PC-9 (cell line): ENCODE measurements at regions not wholly inside any gene's neighbourhood (a gene's known extent, or its start where the extent isn't known, plus 50 kb on each side); places are given as distances from the start of the nearest gene placed in this dataset.
A peak's percentile ranks its signal among the peaks of the same experiment; 100 is the strongest.

Experiments
- BruUV-seq: library from RNA; stranded (reverse); fragments of 400-500 nt; replicated peaks from 2 replicates; lab custom pipeline; 2021; lab: Mats Ljungman, UMichigan
- CTCF ChIA-PET: fragments of 300-600 bp; sonication (Branson Sonifier 250); formaldehyde crosslinking; loops from one replicate; lab custom pipeline; 2022; ENCODE audit warnings: antibody characterized with exemption; lab: Charles Lee
- POLR2A ChIA-PET: fragments of 300-600 bp; sonication (Branson Sonifier 250); formaldehyde crosslinking; loops from one replicate; lab custom pipeline; 2022; ENCODE audit warnings: antibody characterized with exemption; ENCODE audit not compliant: unreplicated experiment; lab: Charles Lee
- DNase-seq, 2 experiments: peaks; one replicate each; pipeline versions ENCODE4 v3.0.0 to v3.0.0-alpha.2; 2015 to 2022; ENCODE audit warnings: mixed read lengths in 1 of 2
- H2AFZ ChIP-seq: fragments of 200-600 bp; sonication (generic); 2 replicates; pipeline ENCODE4 v1.8.1; 2017; ENCODE audit warnings: antibody characterized with exemption
- H3F3A ChIP-seq: fragments of 200-600 bp; sonication (generic); 2 replicates; pipeline ENCODE4 v1.8.1; 2017; ENCODE audit warnings: antibody characterized with exemption, mild to moderate bottlenecking, low read depth; ENCODE audit not compliant: insufficient read depth
- H3K27ac ChIP-seq: fragments of 200-600 bp; sonication (generic); 2 replicates; pipeline ENCODE4 v1.6.1; 2016; ENCODE audit warnings: mixed run types
- H3K27me3 ChIP-seq: fragments of 200-600 bp; sonication (generic); 2 replicates; pipeline ENCODE4 v1.6.1; 2016; ENCODE audit warnings: low read depth, mixed run types; ENCODE audit not compliant: insufficient read depth
- H3K36me3 ChIP-seq: fragments of 200-600 bp; sonication (generic); 2 replicates; pipeline ENCODE4 v1.6.1; 2016; ENCODE audit warnings: low read depth, mixed run types
- H3K4me1 ChIP-seq: fragments of 200-600 bp; sonication (generic); replicated peaks from 2 replicates; pipeline ENCODE4 v1.6.1; 2016; ENCODE audit warnings: mixed run types; ENCODE audit not compliant: insufficient read depth
- H3K4me2 ChIP-seq: fragments of 200-600 bp; sonication (generic); 2 replicates; pipeline ENCODE4 v1.6.1; 2017; ENCODE audit warnings: mixed run types
- H3K4me3 ChIP-seq: fragments of 200-600 bp; sonication (generic); 2 replicates; pipeline ENCODE4 v1.6.1; 2016; ENCODE audit warnings: mixed run types
- H3K79me2 ChIP-seq: fragments of 200-600 bp; sonication (generic); 2 replicates; pipeline ENCODE4 v1.6.1; 2017; ENCODE audit warnings: low read depth, mixed run types
- H3K9me2 ChIP-seq: fragments of 200-600 bp; sonication (generic); 2 replicates; pipeline ENCODE4 v1.8.1; 2017; ENCODE audit warnings: mild to moderate bottlenecking; ENCODE audit not compliant: insufficient read depth
- H3K9me3 ChIP-seq: fragments of 200-600 bp; sonication (generic); 2 replicates; pipeline ENCODE4 v1.8.1; 2016; ENCODE audit warnings: low read depth; ENCODE audit not compliant: insufficient read depth
- H4K20me1 ChIP-seq: fragments of 200-600 bp; sonication (generic); 2 replicates; pipeline ENCODE4 v1.8.1; 2017; ENCODE audit not compliant: insufficient read depth
- EZH2 ChIP-seq: fragments of 200-600 bp; sonication (generic); IDR thresholded peaks from 2 replicates; pipeline ENCODE4 v1.8.0; 2017; ENCODE audit warnings: antibody characterized with exemption, low read depth
- intact Hi-C: fragments of 100-400 bp; cut with micrococcal nuclease; formaldehyde crosslinking; loops from one replicate; pipeline ENCODE4 v1.10.0; 2022; ENCODE audit not compliant: unreplicated experiment
- TF ChIP-seq, protein P1 (sequence below): fragments of 200-600 bp; sonication (generic); conservative IDR thresholded peaks from 2 replicates; pipeline ENCODE4 v1.6.1; 2017; ENCODE audit warnings: mixed run types, antibody characterized with exemption, mild to moderate bottlenecking, moderate library complexity

- Histone ChIP-seq H3K9me2 (no peaks in the 10 kb centered on the region), H3K9me3 (peaks cover 20% of the 10 kb centered on the region), H3K79me2 (no peaks in the 10 kb centered on the region), H3F3A (peaks cover 22% of the 10 kb centered on the region), H2AFZ (no peak overlapping the region), H3K4me1 (peaks cover 1% of the 10 kb centered on the region; the same call in 1 of the 2 replicates), H3K27me3 (no peaks in the 10 kb centered on the region), H3K36me3 (no peaks in the 10 kb centered on the region), H3K4me3 (no peak overlapping the region), H3K27ac (no peak overlapping the region), H4K20me1 (no peaks in the 10 kb centered on the region), H3K4me2 (no peak overlapping the region)
- ChIA-PET POLR2A (no interaction called here), CTCF (no interaction called here)
- intact Hi-C loops: no loop called here
- BruUV-seq: no TSS peak
- DNase-seq: no peak
- TF ChIP-seq, protein P1, sequence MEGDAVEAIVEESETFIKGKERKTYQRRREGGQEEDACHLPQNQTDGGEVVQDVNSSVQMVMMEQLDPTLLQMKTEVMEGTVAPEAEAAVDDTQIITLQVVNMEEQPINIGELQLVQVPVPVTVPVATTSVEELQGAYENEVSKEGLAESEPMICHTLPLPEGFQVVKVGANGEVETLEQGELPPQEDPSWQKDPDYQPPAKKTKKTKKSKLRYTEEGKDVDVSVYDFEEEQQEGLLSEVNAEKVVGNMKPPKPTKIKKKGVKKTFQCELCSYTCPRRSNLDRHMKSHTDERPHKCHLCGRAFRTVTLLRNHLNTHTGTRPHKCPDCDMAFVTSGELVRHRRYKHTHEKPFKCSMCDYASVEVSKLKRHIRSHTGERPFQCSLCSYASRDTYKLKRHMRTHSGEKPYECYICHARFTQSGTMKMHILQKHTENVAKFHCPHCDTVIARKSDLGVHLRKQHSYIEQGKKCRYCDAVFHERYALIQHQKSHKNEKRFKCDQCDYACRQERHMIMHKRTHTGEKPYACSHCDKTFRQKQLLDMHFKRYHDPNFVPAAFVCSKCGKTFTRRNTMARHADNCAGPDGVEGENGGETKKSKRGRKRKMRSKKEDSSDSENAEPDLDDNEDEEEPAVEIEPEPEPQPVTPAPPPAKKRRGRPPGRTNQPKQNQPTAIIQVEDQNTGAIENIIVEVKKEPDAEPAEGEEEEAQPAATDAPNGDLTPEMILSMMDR: no peak
- no peak for TF ChIP-seq EZH2
These were observed 93.3 kb upstream of the LINC01488 start for GRCh38 chr11:69388210-69388609.

DNA sequence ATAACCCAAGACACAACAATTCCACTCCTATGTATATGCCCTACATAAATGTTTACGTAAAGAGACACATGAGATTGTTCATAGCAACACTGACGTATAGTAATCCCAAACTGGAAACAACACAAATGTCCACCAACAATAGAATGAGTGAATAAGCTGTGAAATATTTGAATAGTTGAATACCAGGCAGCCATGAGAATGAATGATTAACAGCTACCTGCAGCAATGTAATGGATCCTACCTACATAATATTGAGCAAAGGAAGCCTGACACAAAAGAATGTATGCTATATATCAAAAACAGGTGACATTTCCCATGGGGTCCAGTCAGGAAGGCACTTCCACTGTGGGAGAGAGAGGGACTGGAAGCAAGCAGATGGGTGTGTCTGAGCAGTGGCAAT, 92.8 kb upstream of the LINC01488 start:
- H3K79me2 ChIP-seq: no peaks in the 10 kb centered on the region
- intact Hi-C loops: no loop called here
- CTCF ChIA-PET: no interaction called here
- H3K27ac ChIP-seq: no peak overlapping the region
- peaks cover 19% of the 10 kb centered on the region for H3F3A ChIP-seq
- TF ChIP-seq, protein P1: no peak
- TF ChIP-seq EZH2: no peak
- DNase-seq: peak in 1 of 2 experiments; percentile 72
- H3K9me2 ChIP-seq: no peaks in the 10 kb centered on the region
- H3K9me3 ChIP-seq: peaks cover 20% of the 10 kb centered on the region
- BruUV-seq: no TSS peak
- H3K36me3 ChIP-seq: no peaks in the 10 kb centered on the region
- H3K4me3 ChIP-seq: no peak overlapping the region
- no peaks in the 10 kb centered on the region for H3K4me1 ChIP-seq
- H4K20me1 ChIP-seq: no peaks in the 10 kb centered on the region
- H3K27me3 ChIP-seq: no peaks in the 10 kb centered on the region
- H2AFZ ChIP-seq: no peak overlapping the region
- POLR2A ChIA-PET: no interaction called here
- H3K4me2 ChIP-seq: no peak overlapping the region

DNA sequence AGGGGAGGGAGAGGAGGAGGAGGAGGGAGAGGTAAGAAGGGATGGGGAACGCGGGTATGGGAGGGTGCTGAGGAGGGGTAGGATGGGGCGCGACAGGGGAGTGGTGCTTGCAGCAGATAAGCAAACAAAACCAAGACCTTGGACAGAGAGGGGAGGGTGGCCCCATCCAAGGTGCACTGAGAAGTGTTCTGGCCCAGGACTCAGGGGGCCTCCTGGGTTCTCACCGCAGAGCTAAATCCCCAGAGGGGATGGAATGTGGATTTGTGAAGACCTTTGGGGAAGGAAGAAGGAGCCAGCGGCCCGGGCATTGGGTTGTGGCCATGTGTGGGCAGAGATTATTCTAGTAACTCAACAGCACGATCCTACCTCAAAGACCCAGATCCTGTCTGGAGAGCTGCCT, 90.9 kb upstream of the LINC01488 start:
- no TSS peak for BruUV-seq
- H4K20me1 ChIP-seq: no peaks in the 10 kb centered on the region
- DNase-seq: no peak
- no peaks in the 10 kb centered on the region for H3K9me2 ChIP-seq
- peaks cover 20% of the 10 kb centered on the region for H3K9me3 ChIP-seq
- ChIA-PET POLR2A (no interaction called here), CTCF (no interaction called here)
- intact Hi-C loops: no loop called here
- H3K4me1 ChIP-seq: no peaks in the 10 kb centered on the region
- TF ChIP-seq, protein P1: no peak
- TF ChIP-seq EZH2: no peak
- peaks cover 19% of the 10 kb centered on the region for H3F3A ChIP-seq
- H3K79me2 ChIP-seq: no peaks in the 10 kb centered on the region
- H3K27me3 ChIP-seq: no peaks in the 10 kb centered on the region
- no peak overlapping the region for H3K27ac ChIP-seq
- no peak overlapping the region for H3K4me3 ChIP-seq
- H3K36me3 ChIP-seq: no peaks in the 10 kb centered on the region
- H2AFZ ChIP-seq: no peak overlapping the region
- no peak overlapping the region for H3K4me2 ChIP-seq
